ENCODE measurements at regions not wholly inside any gene's neighbourhood (a gene's known extent, or its start where the extent isn't known, plus 50 kb on each side); places are given as distances from the start of the nearest gene placed in this dataset.

DNA sequence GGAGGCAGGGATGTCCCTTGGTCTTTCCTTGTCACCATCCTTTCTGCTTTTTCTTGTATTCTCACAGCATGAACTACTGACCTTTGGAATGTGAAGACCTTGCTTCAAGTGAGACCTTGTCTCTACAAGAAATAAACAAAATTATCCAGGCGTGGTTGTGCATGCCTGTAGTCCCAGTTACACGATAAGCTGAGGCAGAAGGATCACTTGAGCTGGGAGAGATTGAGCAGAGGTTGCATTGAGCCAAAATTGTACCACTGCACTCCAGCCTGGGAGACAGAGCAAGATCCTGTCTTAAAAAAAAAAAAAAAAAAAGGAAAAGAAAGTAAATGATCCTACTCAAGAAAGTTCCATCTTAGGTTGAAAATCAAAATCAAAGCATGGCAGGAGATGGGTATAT is 173.7 kb downstream of the IRS1 start:
- H3K4me3 Mint-ChIP-seq (ENCODE audit: unreplicated experiment) = no peak overlapping the region
- peaks cover 6% of the 10 kb centered on the region for H3K27me3 Mint-ChIP-seq (ENCODE audit: unreplicated experiment)
- no peaks in the 10 kb centered on the region for H3K36me3 Mint-ChIP-seq (ENCODE audit: low read depth, unreplicated experiment)
- H3K4me1 Mint-ChIP-seq (ENCODE audit: unreplicated experiment) = no peaks in the 10 kb centered on the region
- DNase-seq (ENCODE audit: low spot score) = no peak
- H3K27ac Mint-ChIP-seq (ENCODE audit: unreplicated experiment) = no peak overlapping the region
- no peaks in the 10 kb centered on the region for H3K9me3 Mint-ChIP-seq (ENCODE audit: unreplicated experiment)
- TF ChIP-seq, protein P1, sequence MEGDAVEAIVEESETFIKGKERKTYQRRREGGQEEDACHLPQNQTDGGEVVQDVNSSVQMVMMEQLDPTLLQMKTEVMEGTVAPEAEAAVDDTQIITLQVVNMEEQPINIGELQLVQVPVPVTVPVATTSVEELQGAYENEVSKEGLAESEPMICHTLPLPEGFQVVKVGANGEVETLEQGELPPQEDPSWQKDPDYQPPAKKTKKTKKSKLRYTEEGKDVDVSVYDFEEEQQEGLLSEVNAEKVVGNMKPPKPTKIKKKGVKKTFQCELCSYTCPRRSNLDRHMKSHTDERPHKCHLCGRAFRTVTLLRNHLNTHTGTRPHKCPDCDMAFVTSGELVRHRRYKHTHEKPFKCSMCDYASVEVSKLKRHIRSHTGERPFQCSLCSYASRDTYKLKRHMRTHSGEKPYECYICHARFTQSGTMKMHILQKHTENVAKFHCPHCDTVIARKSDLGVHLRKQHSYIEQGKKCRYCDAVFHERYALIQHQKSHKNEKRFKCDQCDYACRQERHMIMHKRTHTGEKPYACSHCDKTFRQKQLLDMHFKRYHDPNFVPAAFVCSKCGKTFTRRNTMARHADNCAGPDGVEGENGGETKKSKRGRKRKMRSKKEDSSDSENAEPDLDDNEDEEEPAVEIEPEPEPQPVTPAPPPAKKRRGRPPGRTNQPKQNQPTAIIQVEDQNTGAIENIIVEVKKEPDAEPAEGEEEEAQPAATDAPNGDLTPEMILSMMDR (IDR thresholded peaks at IDR 0.05; ENCODE audit: unreplicated experiment) = no peak

DNA sequence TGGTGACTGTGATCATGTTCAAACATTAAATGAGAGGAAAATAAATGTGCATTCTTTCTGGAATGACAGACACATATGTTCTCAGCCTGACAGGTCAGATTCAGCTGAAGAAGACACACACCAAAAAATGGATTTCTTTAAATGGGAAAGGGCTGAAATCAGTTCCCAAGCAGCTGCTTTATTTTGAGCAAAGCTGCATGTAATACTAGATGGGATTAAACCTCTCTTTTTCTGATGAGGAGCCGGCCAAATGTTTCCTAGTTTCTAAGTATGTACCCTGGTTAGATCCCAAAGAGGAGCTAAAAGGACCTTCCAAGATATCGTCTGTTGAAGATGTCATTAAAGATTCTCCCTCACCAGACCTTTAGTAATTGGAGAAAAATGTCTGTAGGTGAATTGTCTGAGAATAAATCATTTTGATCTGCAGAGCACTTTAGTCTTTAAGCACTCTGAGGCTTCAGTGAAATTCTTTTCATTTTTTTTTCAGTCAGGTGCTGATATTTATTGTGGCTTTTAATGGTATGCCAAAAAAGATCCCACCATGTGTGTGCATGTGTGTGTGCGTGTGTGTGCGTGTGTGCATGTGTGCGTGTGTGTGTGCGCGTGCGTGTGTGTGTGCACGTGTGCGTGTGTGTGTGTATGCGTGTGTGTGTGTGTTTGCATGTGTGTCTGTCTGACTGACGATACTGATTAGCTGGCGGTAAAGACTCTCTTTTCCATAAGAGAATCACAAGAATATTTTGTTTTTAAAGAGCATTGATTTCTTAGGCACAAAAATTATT is 175.8 kb downstream of the IRS1 start:
- TF ChIP-seq, protein P1 (IDR thresholded peaks at IDR 0.05; ENCODE audit: unreplicated experiment) = no peak
- no peak overlapping the region for H3K4me3 Mint-ChIP-seq (ENCODE audit: unreplicated experiment)
- no peaks in the 10 kb centered on the region for H3K9me3 Mint-ChIP-seq (ENCODE audit: unreplicated experiment)
- no peaks in the 10 kb centered on the region for H3K4me1 Mint-ChIP-seq (ENCODE audit: unreplicated experiment)
- H3K36me3 Mint-ChIP-seq (ENCODE audit: low read depth, unreplicated experiment) = no peaks in the 10 kb centered on the region
- DNase-seq (ENCODE audit: low spot score) = no peak
- H3K27me3 Mint-ChIP-seq (ENCODE audit: unreplicated experiment) = peaks cover 4% of the 10 kb centered on the region
- H3K27ac Mint-ChIP-seq (ENCODE audit: unreplicated experiment) = no peak overlapping the region

DNA sequence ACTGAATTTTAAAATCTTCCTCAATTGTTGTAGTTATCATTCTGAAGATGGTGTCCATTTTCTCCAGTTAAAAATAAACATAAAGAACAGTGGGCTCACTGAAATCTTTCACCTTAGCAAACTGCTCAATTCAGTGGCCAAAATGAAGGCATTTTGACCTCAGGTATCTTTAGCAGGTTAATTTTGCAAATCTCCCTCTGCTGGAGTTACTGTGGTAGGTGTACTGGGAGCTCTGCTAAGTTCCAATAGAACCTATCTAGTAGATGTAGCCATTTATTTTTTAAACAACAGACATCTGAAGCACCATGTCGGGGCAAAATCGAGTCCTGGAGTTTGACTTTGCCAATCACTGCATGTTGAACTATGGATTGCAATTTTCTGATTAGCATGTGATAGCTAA is 177.1 kb downstream of the IRS1 start:
- H3K36me3 Mint-ChIP-seq (ENCODE audit: low read depth, unreplicated experiment) = no peaks in the 10 kb centered on the region
- H3K27me3 Mint-ChIP-seq (ENCODE audit: unreplicated experiment) = peaks cover 4% of the 10 kb centered on the region
- H3K4me3 Mint-ChIP-seq (ENCODE audit: unreplicated experiment) = no peak overlapping the region
- no peak overlapping the region for H3K27ac Mint-ChIP-seq (ENCODE audit: unreplicated experiment)
- TF ChIP-seq, protein P1 (IDR thresholded peaks at IDR 0.05; ENCODE audit: unreplicated experiment) = peak; percentile 35
- no peaks in the 10 kb centered on the region for H3K9me3 Mint-ChIP-seq (ENCODE audit: unreplicated experiment)
- DNase-seq (ENCODE audit: low spot score) = no peak
- no peaks in the 10 kb centered on the region for H3K4me1 Mint-ChIP-seq (ENCODE audit: unreplicated experiment)

DNA sequence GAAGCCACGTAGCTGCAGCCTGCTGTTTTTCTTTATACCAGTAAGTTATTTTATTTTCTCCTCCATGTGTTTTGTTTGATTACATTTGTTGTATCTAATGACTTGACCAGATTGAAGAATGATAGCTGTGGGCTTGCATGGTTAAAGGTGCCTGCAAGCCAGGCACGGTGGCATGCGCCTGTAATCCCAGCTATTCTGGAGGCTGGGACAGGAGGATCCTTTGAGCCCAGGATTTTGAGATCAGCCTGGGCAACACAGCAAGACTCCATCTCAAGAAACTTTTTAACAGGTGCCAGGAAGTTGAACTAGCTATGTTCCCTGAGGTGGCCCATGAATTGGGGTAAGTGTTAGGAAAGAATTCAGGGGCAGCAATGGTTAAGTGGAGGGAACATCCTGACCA is 179.4 kb downstream of the IRS1 start:
- TF ChIP-seq, protein P1 (IDR thresholded peaks at IDR 0.05; ENCODE audit: unreplicated experiment) = no peak
- H3K36me3 Mint-ChIP-seq (ENCODE audit: low read depth, unreplicated experiment) = no peaks in the 10 kb centered on the region
- no peak overlapping the region for H3K4me3 Mint-ChIP-seq (ENCODE audit: unreplicated experiment)
- no peaks in the 10 kb centered on the region for H3K4me1 Mint-ChIP-seq (ENCODE audit: unreplicated experiment)
- H3K9me3 Mint-ChIP-seq (ENCODE audit: unreplicated experiment) = no peaks in the 10 kb centered on the region
- DNase-seq (ENCODE audit: low spot score) = no peak
- H3K27me3 Mint-ChIP-seq (ENCODE audit: unreplicated experiment) = peaks cover 5% of the 10 kb centered on the region
- H3K27ac Mint-ChIP-seq (ENCODE audit: unreplicated experiment) = no peak overlapping the region

DNA sequence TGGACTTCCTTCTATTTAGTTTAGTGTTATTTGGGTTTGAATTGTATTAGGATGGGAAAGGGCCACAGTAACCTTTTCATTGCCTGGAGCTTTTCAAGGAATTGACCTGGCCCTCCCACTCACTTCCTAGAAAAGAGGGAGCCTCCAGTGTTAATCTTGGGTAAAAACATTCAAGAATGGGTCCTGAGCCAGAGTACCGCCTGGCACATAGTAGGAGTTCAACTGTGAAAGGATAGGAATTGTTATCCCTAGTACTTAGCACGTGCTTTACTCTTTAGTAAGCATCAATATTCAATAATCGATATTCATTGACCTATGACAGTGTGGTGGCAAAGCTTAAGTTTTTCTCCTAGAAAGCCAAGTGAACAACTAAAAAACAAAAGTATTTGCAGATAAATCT is 179.9 kb downstream of the IRS1 start:
- no peaks in the 10 kb centered on the region for H3K4me1 Mint-ChIP-seq (ENCODE audit: unreplicated experiment)
- no peaks in the 10 kb centered on the region for H3K36me3 Mint-ChIP-seq (ENCODE audit: low read depth, unreplicated experiment)
- H3K27me3 Mint-ChIP-seq (ENCODE audit: unreplicated experiment) = peaks cover 5% of the 10 kb centered on the region
- H3K4me3 Mint-ChIP-seq (ENCODE audit: unreplicated experiment) = no peak overlapping the region
- no peak overlapping the region for H3K27ac Mint-ChIP-seq (ENCODE audit: unreplicated experiment)
- DNase-seq (ENCODE audit: low spot score) = no peak
- TF ChIP-seq, protein P1 (IDR thresholded peaks at IDR 0.05; ENCODE audit: unreplicated experiment) = no peak
- no peaks in the 10 kb centered on the region for H3K9me3 Mint-ChIP-seq (ENCODE audit: unreplicated experiment)

All from endothelial cell (in vitro differentiated cells).